Fibroblast of lung (primary cell): ENCODE measurements at regions not wholly inside any gene's neighbourhood (a gene's known extent, or its start where the extent isn't known, plus 50 kb on each side); places are given as distances from the start of the nearest gene placed in this dataset.

Experiments
- CTCF ChIP-seq, 2 donors: IDR thresholded peaks in 1 of 2; conservative IDR thresholded peaks in 1 of 2; 1 replicate in 1 of 2; 2 replicates in 1 of 2; pipeline ENCODE4 v1.5.1; 2011 to 2012; ENCODE audit warnings: low read length in 2 of 2, control low read depth in 1 of 2, inconsistent platforms in 1 of 2, low read depth in 1 of 2, mild to moderate bottlenecking in 1 of 2
- EZH2 ChIP-seq: IDR thresholded peaks from 2 replicates; pipeline ENCODE4 v1.5.1; 2012; ENCODE audit warnings: low read length, control low read depth, mild to moderate bottlenecking; ENCODE audit errors: missing control alignments

DNA sequence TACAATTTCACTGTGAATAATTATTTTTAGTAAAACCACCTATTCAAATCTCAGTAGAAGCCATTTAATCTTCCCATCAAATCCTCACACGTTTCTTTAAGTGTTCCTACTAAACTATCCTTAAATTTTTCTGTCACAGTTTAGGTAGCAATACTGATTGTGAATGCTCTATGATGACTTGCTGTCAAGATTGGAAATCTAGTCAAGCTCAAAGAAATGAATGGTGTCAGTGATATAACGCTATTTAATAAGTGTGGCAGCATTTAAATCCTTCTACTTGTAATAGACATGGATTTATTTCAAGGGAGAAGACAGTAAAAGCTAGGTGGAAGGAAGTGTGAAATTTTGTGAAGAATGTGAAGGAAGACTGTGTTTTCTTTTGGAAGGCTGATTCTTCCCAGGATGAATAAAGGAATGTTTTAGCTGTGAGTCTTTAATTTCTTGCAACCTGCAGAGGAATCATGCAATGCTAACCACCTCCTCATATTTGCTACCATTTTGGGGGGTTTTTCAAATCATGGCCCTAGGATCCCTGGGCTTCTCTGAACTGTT, 936.7 kb upstream of the NEGR1 start:
- TF ChIP-seq CTCF (conservative IDR thresholded peaks at IDR 0.05 in 1 of 2, IDR thresholded peaks at IDR 0.05 in 1 of 2; ENCODE audit: low read depth in 1 of 2, low read length in 2 of 2) (no peak), EZH2 (no peak)
